ENCODE measurements at regions not wholly inside any gene's neighbourhood (a gene's known extent, or its start where the extent isn't known, plus 50 kb on each side); places are given as distances from the start of the nearest gene placed in this dataset.

GRCh38 chr6:109299776-109300564 is 82.3 kb downstream of the CD164 start (continued):
- TF ChIP-seq PBX2 (CRISPR knock-in tag; IDR thresholded peaks at IDR 0.05; ENCODE audit: low read depth) (no peak), PBX2 (tag; conservative IDR thresholded peaks at IDR 0.05; ENCODE audit: low read depth) (peak; percentile 64), USF1 (CRISPR knock-in tag; IDR thresholded peaks at IDR 0.05) (no peak), SPI1 (IDR thresholded peaks at IDR 0.05; ENCODE audit: borderline replicate concordance, low read depth, low read length) (peak; percentile 84), NCOR1 (IDR thresholded peaks at IDR 0.05) (no peak), REST (IDR thresholded peaks at IDR 0.05; ENCODE audit: borderline replicate concordance) (0 out of 2 replicates have a peak, but pooled peaks have one; percentile 8), REST (CRISPR knock-in tag; IDR thresholded peaks at IDR 0.05; ENCODE audit: low read depth) (no peak), ZNF124 (CRISPR knock-in tag; IDR thresholded peaks at IDR 0.05) (no peak), NFATC3 (IDR thresholded peaks at IDR 0.05) (no peak), CREBBP (IDR thresholded peaks at IDR 0.05; ENCODE audit: low read depth, low read length) (no peak), NCOA6 (IDR thresholded peaks at IDR 0.05) (no peak), GABPA (tag; conservative IDR thresholded peaks at IDR 0.05; ENCODE audit: low read depth) (0 out of 2 replicates have a peak, but pooled peaks have one; percentile 16)

All from K562 (cell line).